IMR-90 (cell line): ENCODE measurements at regions not wholly inside any gene's neighbourhood (a gene's known extent, or its start where the extent isn't known, plus 50 kb on each side); places are given as distances from the start of the nearest gene placed in this dataset.

Experiments used
- ATAC-seq: fragments of 200-7000 bp; cut with Tn5 transposase; 2 replicates; pipeline ENCODE4 v1.9.1; 2020; ENCODE audit warnings: low read depth, mild to moderate bottlenecking, moderate library complexity
- BruUV-seq: library from RNA; stranded (reverse); fragments of 400-500 nt; replicated peaks from 2 replicates; lab custom pipeline; 2021; lab: Mats Ljungman, UMichigan
- CTCF ChIA-PET: fragments of 300-600 bp; formaldehyde crosslinking; extraction: SDS; loops from one replicate; lab custom pipeline; 2021; ENCODE audit warnings: antibody characterized with exemption; lab: Yijun Ruan, JAX
- POLR2A ChIA-PET: fragments of 300-600 bp; sonication (Branson Sonifier 250); formaldehyde crosslinking; loops from one replicate; lab custom pipeline; 2022; ENCODE audit warnings: antibody characterized with exemption; ENCODE audit not compliant: unreplicated experiment; lab: Charles Lee
- DNase-seq: peaks from one replicate; pipeline ENCODE4 v3.0.0; 2013
- H2AFZ ChIP-seq: replicated peaks from 2 replicates; pipeline ENCODE3; 2013; ENCODE audit warnings: low read length, mild to moderate bottlenecking; ENCODE audit not compliant: poor library complexity
- H2AK5ac ChIP-seq: 2 replicates; pipeline ENCODE4 v1.6.1; 2013; ENCODE audit warnings: low read depth, low read length, inconsistent platforms
- H2AK9ac ChIP-seq: replicated peaks from 2 replicates; pipeline ENCODE3; 2013; ENCODE audit warnings: mild to moderate bottlenecking, low read depth, low read length, moderate library complexity; ENCODE audit not compliant: poor library complexity
- H2BK120ac ChIP-seq: 2 replicates; pipeline ENCODE4 v1.6.1; 2013; ENCODE audit warnings: low read depth, low read length, inconsistent platforms
- H2BK15ac ChIP-seq: 3 replicates; pipeline ENCODE4 v1.6.1; 2013; ENCODE audit warnings: low read depth, low read length, inconsistent platforms
- H2BK20ac ChIP-seq: 2 replicates; pipeline ENCODE4 v1.6.1; 2013; ENCODE audit warnings: low read depth, mild to moderate bottlenecking, inconsistent platforms, low read length, moderate library complexity
- H2BK5ac ChIP-seq: 2 replicates; pipeline ENCODE4 v1.6.1; 2013; ENCODE audit warnings: mild to moderate bottlenecking, low read depth, low read length, inconsistent platforms; ENCODE audit not compliant: poor library complexity, severe bottlenecking
- H3K14ac ChIP-seq: replicated peaks from 2 replicates; pipeline ENCODE4 v1.6.1; 2013; ENCODE audit warnings: low read depth, low read length, inconsistent platforms
- H3K18ac ChIP-seq: 2 replicates; pipeline ENCODE4 v1.6.1; 2013; ENCODE audit warnings: low read depth, low read length, control low read depth
- H3K23ac ChIP-seq: 2 replicates; pipeline ENCODE4 v1.6.1; 2013; ENCODE audit warnings: low read depth, low read length, inconsistent platforms
- H3K27ac ChIP-seq: 2 replicates; pipeline ENCODE4 v1.5.1; 2013; ENCODE audit warnings: mild to moderate bottlenecking, control low read depth, low read length; ENCODE audit not compliant: insufficient read depth
- H3K27me3 ChIP-seq: 2 replicates; pipeline ENCODE4 v1.6.1; 2013; ENCODE audit warnings: low read length; ENCODE audit not compliant: control insufficient read depth, insufficient read depth
- H3K36me3 ChIP-seq: 2 replicates; pipeline ENCODE4 v1.6.1; 2013; ENCODE audit warnings: low read length, mixed read lengths; ENCODE audit not compliant: control insufficient read depth, insufficient read depth
- H3K4ac ChIP-seq: 2 replicates; pipeline ENCODE4 v1.6.1; 2013; ENCODE audit warnings: low read depth, low read length, inconsistent platforms
- H3K4me1 ChIP-seq: 2 replicates; pipeline ENCODE4 v1.6.1; 2013; ENCODE audit warnings: low read length, mixed read lengths; ENCODE audit not compliant: control insufficient read depth, insufficient read depth
- H3K4me2 ChIP-seq: 2 replicates; pipeline ENCODE4 v1.6.1; 2013; ENCODE audit warnings: low read depth, mild to moderate bottlenecking, control low read depth, low read length, moderate library complexity
- H3K4me3 ChIP-seq: 2 replicates; pipeline ENCODE4 v1.5.1; 2013; ENCODE audit warnings: low read depth, mild to moderate bottlenecking, control low read depth, low read length, moderate library complexity; ENCODE audit not compliant: insufficient read depth
- H3K56ac ChIP-seq: 2 replicates; pipeline ENCODE4 v1.6.1; 2013; ENCODE audit warnings: low read length, inconsistent platforms; ENCODE audit not compliant: insufficient read depth; ENCODE audit errors: extremely low read depth
- H3K79me1 ChIP-seq, 2 experiments: 2 replicates each; pipeline ENCODE4 v1.6.1; 2013; ENCODE audit warnings: low read length in 2 of 2, inconsistent platforms in 1 of 2, low read depth in 1 of 2
- H3K9ac ChIP-seq: 2 replicates; pipeline ENCODE4 v1.6.1; 2013; ENCODE audit warnings: low read depth, low read length, control low read depth
- H3K9me1 ChIP-seq: 2 replicates; pipeline ENCODE4 v1.6.1; 2013; ENCODE audit warnings: low read length, inconsistent platforms; ENCODE audit not compliant: insufficient read depth
- H3K9me3 ChIP-seq: 2 replicates; pipeline ENCODE4 v1.6.1; 2013; ENCODE audit warnings: low read length; ENCODE audit not compliant: control insufficient read depth, insufficient read depth
- H4K20me1 ChIP-seq: 2 replicates; pipeline ENCODE4 v1.6.1; 2013; ENCODE audit warnings: low read length, inconsistent platforms; ENCODE audit not compliant: insufficient read depth
- H4K5ac ChIP-seq: 2 replicates; pipeline ENCODE4 v1.6.1; 2013; ENCODE audit warnings: mild to moderate bottlenecking, low read depth, low read length, control low read depth
- H4K8ac ChIP-seq, 2 experiments: 2 replicates each; pipeline ENCODE4 v1.6.1; 2013; ENCODE audit warnings: low read depth in 2 of 2, low read length in 2 of 2, control low read depth in 1 of 2, inconsistent platforms in 1 of 2
- H4K91ac ChIP-seq: 2 replicates; pipeline ENCODE4 v1.6.1; 2013; ENCODE audit warnings: low read depth, low read length, inconsistent platforms; ENCODE audit not compliant: insufficient read depth
- CEBPB ChIP-seq: IDR thresholded peaks from 2 replicates; pipeline ENCODE4 v1.6.1; 2012; ENCODE audit warnings: low read depth, low read length, improper control_type of control experiment
- ELK1 ChIP-seq: fragments of 150-350 bp; IDR thresholded peaks from 2 replicates; pipeline ENCODE4 v1.6.1; 2016; ENCODE audit warnings: low read depth, mild to moderate bottlenecking, low read length, moderate library complexity, borderline replicate concordance
- MAZ ChIP-seq: IDR thresholded peaks from 2 replicates; pipeline ENCODE4 v1.6.1; 2012; ENCODE audit warnings: low read depth, mild to moderate bottlenecking, low read length, improper control_type of control experiment, moderate library complexity, borderline replicate concordance
- NFE2L2 ChIP-seq: fragments of 150-350 bp; IDR thresholded peaks from 2 replicates; pipeline ENCODE4 v1.6.1; 2016; ENCODE audit warnings: low read depth, mild to moderate bottlenecking, low read length
- POLR2A ChIP-seq: IDR thresholded peaks from 2 replicates; pipeline ENCODE4 v1.6.1; 2012; ENCODE audit warnings: mild to moderate bottlenecking, low read depth, low read length
- RAD21 ChIP-seq: IDR thresholded peaks from 2 replicates; pipeline ENCODE4 v1.6.1; 2012; ENCODE audit warnings: low read length, improper control_type of control experiment
- RCOR1 ChIP-seq: IDR thresholded peaks from 2 replicates; pipeline ENCODE4 v1.6.1; 2012; ENCODE audit warnings: mild to moderate bottlenecking, low read length, improper control_type of control experiment; ENCODE audit not compliant: insufficient replicate concordance
- WGBS, 2 experiments: methylation state at CpG; one replicate each; pipeline versions ENCODE4 v1.1.5 to v1.1.7; 2013; ENCODE audit warnings: missing lambda C conversion rate in 2 of 2; ENCODE audit not compliant: insufficient read length in 1 of 2; ENCODE audit errors: extremely low coverage in 2 of 2; 5-methylcytosine and 5-hydroxymethylcytosine counted together
- dilution Hi-C: fragments of 300-500 bp; cut with HindIII; formaldehyde crosslinking; loops from one replicate; pipeline ENCODE4 v1.14.3; 2018; ENCODE audit warnings: low sequenced_read_pairs; ENCODE audit not compliant: unreplicated experiment
- in situ Hi-C: fragments of 300-500 bp; cut with MboI; formaldehyde crosslinking; loops from 3 replicates; pipeline ENCODE4 v1.14.3; 2019; ENCODE audit warnings: low sequenced_read_pairs, inconsistent platforms, mixed read lengths
- intact Hi-C: fragments of 100-400 bp; cut with micrococcal nuclease; formaldehyde crosslinking; loops from 2 replicates; pipeline ENCODE4 v1.10.0; 2022
- TF ChIP-seq, protein P1 (sequence below): fragments of 150-350 bp; IDR thresholded peaks from 2 replicates; pipeline ENCODE4 v1.6.1; 2017; ENCODE audit warnings: mild to moderate bottlenecking, antibody characterized with exemption, low read length, low read depth

DNA sequence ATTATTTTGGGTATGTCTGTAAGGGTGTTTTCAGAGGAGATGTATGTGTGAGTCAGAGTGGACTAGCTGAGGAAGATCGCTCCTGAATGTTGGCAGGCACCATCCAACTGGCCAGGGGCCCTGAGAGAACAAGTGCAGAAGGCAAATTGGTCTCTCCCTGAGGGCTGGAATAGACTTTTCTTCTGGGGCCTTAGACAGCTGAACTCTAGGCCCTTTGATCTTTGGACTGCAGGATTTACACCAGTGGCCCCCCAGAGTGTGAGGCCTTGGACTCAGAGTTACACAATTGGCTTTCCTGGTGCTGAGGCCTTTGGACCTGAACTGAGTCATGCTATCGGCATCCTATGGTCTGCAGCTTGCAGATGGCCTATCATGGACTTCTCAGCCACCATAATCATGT, 217.2 kb downstream of the REEP3 start:
- Histone ChIP-seq H3K18ac (no peak overlapping the region), H3K36me3 (no peaks in the 10 kb centered on the region), H2AK9ac (peak overlapping the region; percentile 66), H4K8ac (no peak overlapping the region), H3K56ac (no peak overlapping the region), H3K23ac (no peak overlapping the region), H2BK120ac (no peak overlapping the region), H3K14ac (no peak overlapping the region), H3K9me3 (no peaks in the 10 kb centered on the region), H2BK20ac (no peak overlapping the region), H2BK15ac (no peak overlapping the region), H3K9me1 (no peaks in the 10 kb centered on the region), H3K4me2 (no peak overlapping the region), H3K4ac (no peak overlapping the region), H4K91ac (no peak overlapping the region), H3K79me1 (no peaks in the 10 kb centered on the region), H3K27ac (no peak overlapping the region), H2BK5ac (no peak overlapping the region), H3K4me3 (no peak overlapping the region), H3K9ac (no peak overlapping the region), H2AFZ (no peak overlapping the region), H3K27me3 (peaks cover 8% of the 10 kb centered on the region; the same call in 1 of the 2 replicates), H2AK5ac (no peak overlapping the region), H4K20me1 (no peaks in the 10 kb centered on the region), H3K4me1 (0 out of 2 replicates have a peak, but pooled peaks cover 2% of the 10 kb centered on the region), H4K5ac (no peak overlapping the region)
- 80% methylated on average over 1 of the region's 2 CpGs; no CpG with 5 or more reads in 1 of the 2 experiments for WGBS, 2 experiments
- TF ChIP-seq RCOR1 = no peak
- no peak for TF ChIP-seq RAD21
- TF ChIP-seq MAZ = no peak
- TF ChIP-seq, protein P1, sequence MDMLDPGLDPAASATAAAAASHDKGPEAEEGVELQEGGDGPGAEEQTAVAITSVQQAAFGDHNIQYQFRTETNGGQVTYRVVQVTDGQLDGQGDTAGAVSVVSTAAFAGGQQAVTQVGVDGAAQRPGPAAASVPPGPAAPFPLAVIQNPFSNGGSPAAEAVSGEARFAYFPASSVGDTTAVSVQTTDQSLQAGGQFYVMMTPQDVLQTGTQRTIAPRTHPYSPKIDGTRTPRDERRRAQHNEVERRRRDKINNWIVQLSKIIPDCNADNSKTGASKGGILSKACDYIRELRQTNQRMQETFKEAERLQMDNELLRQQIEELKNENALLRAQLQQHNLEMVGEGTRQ = no peak
- no peak for TF ChIP-seq POLR2A
- TF ChIP-seq ELK1 = no peak
- no peak for TF ChIP-seq NFE2L2
- no peak for TF ChIP-seq CEBPB
- DNase-seq (peak; percentile 59), ATAC-seq (peak; percentile 71)
- in situ Hi-C loops = no loop called here
- intact Hi-C loops = no loop called here
- dilution Hi-C loops = no loop called here
- BruUV-seq = no TSS peak
- ChIA-PET POLR2A (no interaction called here), CTCF (interaction anchor here (0.5 kb wide), 1 partner anchor 10 kb away, joined by 4 read pairs; no protein-coding TSS in a partner anchor)
